MM.1S (cell line): ENCODE measurements at regions not wholly inside any gene's neighbourhood (a gene's known extent, or its start where the extent isn't known, plus 50 kb on each side); places are given as distances from the start of the nearest gene placed in this dataset.

ENCODE experiments used
- EZH2phosphoT487 ChIP-seq: fragments of 300-600 bp; sonication (generic); IDR thresholded peaks from 2 replicates; pipeline ENCODE4 v1.6.1; 2018; ENCODE audit warnings: antibody characterized with exemption, low read length
- TF ChIP-seq, protein P1 (sequence below): fragments of 300-600 bp; sonication (generic); IDR thresholded peaks from 2 replicates; pipeline ENCODE4 v1.5.1; 2016; ENCODE audit warnings: antibody characterized with exemption, low read length, mixed read lengths

GRCh38 chr3:115236496-115236895 lies 89.4 kb upstream of the ZBTB20 start:
- TF ChIP-seq, protein P1, sequence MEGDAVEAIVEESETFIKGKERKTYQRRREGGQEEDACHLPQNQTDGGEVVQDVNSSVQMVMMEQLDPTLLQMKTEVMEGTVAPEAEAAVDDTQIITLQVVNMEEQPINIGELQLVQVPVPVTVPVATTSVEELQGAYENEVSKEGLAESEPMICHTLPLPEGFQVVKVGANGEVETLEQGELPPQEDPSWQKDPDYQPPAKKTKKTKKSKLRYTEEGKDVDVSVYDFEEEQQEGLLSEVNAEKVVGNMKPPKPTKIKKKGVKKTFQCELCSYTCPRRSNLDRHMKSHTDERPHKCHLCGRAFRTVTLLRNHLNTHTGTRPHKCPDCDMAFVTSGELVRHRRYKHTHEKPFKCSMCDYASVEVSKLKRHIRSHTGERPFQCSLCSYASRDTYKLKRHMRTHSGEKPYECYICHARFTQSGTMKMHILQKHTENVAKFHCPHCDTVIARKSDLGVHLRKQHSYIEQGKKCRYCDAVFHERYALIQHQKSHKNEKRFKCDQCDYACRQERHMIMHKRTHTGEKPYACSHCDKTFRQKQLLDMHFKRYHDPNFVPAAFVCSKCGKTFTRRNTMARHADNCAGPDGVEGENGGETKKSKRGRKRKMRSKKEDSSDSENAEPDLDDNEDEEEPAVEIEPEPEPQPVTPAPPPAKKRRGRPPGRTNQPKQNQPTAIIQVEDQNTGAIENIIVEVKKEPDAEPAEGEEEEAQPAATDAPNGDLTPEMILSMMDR = no peak
- TF ChIP-seq EZH2phosphoT487 = no peak
